Liver (tissue), 8 donors: ENCODE measurements at regions not wholly inside any gene's neighbourhood (a gene's known extent, or its start where the extent isn't known, plus 50 kb on each side); places are given as distances from the start of the nearest gene placed in this dataset.
A peak's percentile ranks its signal among the peaks of the same experiment; 100 is the strongest.
"Not testable (repeated sequence)": the region's sequence is repeated elsewhere in the genome, so short reads cannot be mapped to it uniquely, and the experiment has no call there.

Experiments
- DNase-seq: peaks from one replicate; pipeline ENCODE4 v3.0.0-alpha.2; 2017; ENCODE audit warnings: low spot score
- H3K27ac ChIP-seq, 2 donors: one replicate each; pipeline ENCODE4 v1.7.0; 2013; ENCODE audit warnings: inconsistent platforms in 2 of 2, low read length in 2 of 2, control low read depth in 1 of 2, low read depth in 1 of 2, mild to moderate bottlenecking in 1 of 2
- H3K27me3 ChIP-seq, 4 donors: one replicate each; pipeline versions ENCODE4 v1.6.1 to v1.7.0; 2013; ENCODE audit warnings: low read length in 3 of 4, inconsistent platforms in 1 of 4, mild to moderate bottlenecking in 1 of 4, moderate library complexity in 1 of 4; ENCODE audit not compliant: control insufficient read depth in 4 of 4, insufficient read depth in 4 of 4
- H3K36me3 ChIP-seq, 4 donors: one replicate each; pipeline versions ENCODE4 v1.6.1 to v1.7.0; 2013; ENCODE audit warnings: low read length in 3 of 4, mild to moderate bottlenecking in 3 of 4, low read depth in 1 of 4, moderate library complexity in 1 of 4; ENCODE audit not compliant: control insufficient read depth in 4 of 4, insufficient read depth in 3 of 4
- H3K4me1 ChIP-seq, 4 donors: one replicate each; pipeline versions ENCODE4 v1.6.1 to v1.7.0; 2013; ENCODE audit warnings: low read length in 3 of 4, mild to moderate bottlenecking in 3 of 4, moderate library complexity in 1 of 4; ENCODE audit not compliant: control insufficient read depth in 4 of 4, insufficient read depth in 4 of 4
- H3K4me3 ChIP-seq, 3 donors: one replicate each; pipeline versions ENCODE4 v1.6.1 to v1.7.0; 2013; ENCODE audit warnings: low read length in 3 of 3, control low read depth in 1 of 3, low read depth in 1 of 3, mild to moderate bottlenecking in 1 of 3
- H3K9ac ChIP-seq, 2 donors: one replicate each; pipeline ENCODE4 v1.7.0; 2013; ENCODE audit warnings: low read length in 2 of 2, mild to moderate bottlenecking in 2 of 2, moderate library complexity in 2 of 2, control low read depth in 1 of 2, low read depth in 1 of 2
- H3K9me3 ChIP-seq, 4 donors: one replicate each; pipeline versions ENCODE4 v1.6.1 to v1.7.0; 2013; ENCODE audit warnings: low read length in 3 of 4; ENCODE audit not compliant: control insufficient read depth in 4 of 4
- FOXA1 ChIP-seq: IDR thresholded peaks from 2 replicates; pipeline ENCODE4 v1.6.1; 2016; ENCODE audit warnings: antibody characterized with exemption
- HNF4A ChIP-seq, 2 donors: conservative IDR thresholded peaks; 2 replicates each; pipeline ENCODE4 v1.6.1; 2016; ENCODE audit warnings: antibody characterized with exemption in 2 of 2, mild to moderate bottlenecking in 2 of 2
- HNF4G ChIP-seq: IDR thresholded peaks from 2 replicates; pipeline ENCODE4 v1.6.1; 2016; ENCODE audit warnings: antibody characterized with exemption
- MAX ChIP-seq: IDR thresholded peaks from 2 replicates; pipeline ENCODE4 v1.6.1; 2016; ENCODE audit warnings: antibody characterized with exemption
- NR2F2 ChIP-seq: IDR thresholded peaks from 2 replicates; pipeline ENCODE4 v1.6.1; 2016; ENCODE audit warnings: antibody characterized with exemption
- RAD21 ChIP-seq, 2 donors: IDR thresholded peaks; 2 replicates each; pipeline ENCODE4 v1.6.1; 2016; ENCODE audit warnings: antibody characterized with exemption in 2 of 2, mild to moderate bottlenecking in 2 of 2
- RXRA ChIP-seq, 2 donors: IDR thresholded peaks; 2 replicates each; pipeline ENCODE4 v1.6.1; 2017 to 2018; ENCODE audit warnings: antibody characterized with exemption in 2 of 2, mild to moderate bottlenecking in 1 of 2
- SP1 ChIP-seq: IDR thresholded peaks from 2 replicates; pipeline ENCODE4 v1.6.1; 2018; ENCODE audit warnings: antibody characterized with exemption, mild to moderate bottlenecking
- YY1 ChIP-seq: IDR thresholded peaks from 2 replicates; pipeline ENCODE4 v1.6.1; 2016; ENCODE audit warnings: antibody characterized with exemption, mild to moderate bottlenecking
- WGBS: extraction: QIAGEN DNeasy Blood & Tissue Kit; methylation state at CpG from one replicate; pipeline ENCODE4 v1.1.7; 2013; 5-methylcytosine and 5-hydroxymethylcytosine counted together
- TF ChIP-seq, protein P1 (sequence below): IDR thresholded peaks from 2 replicates; pipeline ENCODE4 v1.6.1; 2016; ENCODE audit warnings: antibody characterized with exemption, mild to moderate bottlenecking
- TF ChIP-seq, protein P2 (sequence below): fragments of 150-350 bp; IDR thresholded peaks from 2 replicates; pipeline ENCODE4 v1.5.1; 2017; ENCODE audit warnings: improper control_type of control experiment, low read depth, low read length; ENCODE audit not compliant: missing input control
- donor health status: healthy.
- donor health status: healthy.
- donor health status: healthy.
- donor health status: healthy.
- donor health status: healthy.

DNA sequence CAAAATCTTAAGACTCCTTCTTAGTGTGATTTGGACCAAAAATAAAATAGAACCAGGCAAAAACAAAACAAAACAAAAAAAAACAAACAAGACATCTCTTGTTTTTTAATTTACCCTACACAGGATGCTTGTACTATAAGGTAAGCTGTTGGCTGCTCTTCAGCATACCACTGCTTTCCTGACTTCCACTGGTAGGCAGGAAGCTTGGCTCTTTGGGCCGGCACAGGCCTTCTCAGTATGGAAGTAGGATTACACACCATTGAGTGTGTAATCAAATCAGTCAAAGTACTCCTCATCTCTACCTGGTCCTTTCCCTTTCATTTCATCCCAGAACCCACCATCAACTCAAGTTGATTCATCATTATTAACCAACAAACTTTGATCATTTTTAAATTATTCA is 61.9 kb upstream of the RGS1 start:
- no peak for DNase-seq
- Histone ChIP-seq H3K4me1 (no peaks in the 10 kb centered on the region), H3K4me3 (no peak overlapping the region), H3K27me3 (no peaks in the 10 kb centered on the region), H3K36me3 (no peaks in the 10 kb centered on the region), H3K9ac (no peak overlapping the region), H3K27ac (no peak overlapping the region), H3K9me3 (no peaks in the 10 kb centered on the region)
- TF ChIP-seq FOXA1 (no peak), NR2F2 (no peak), MAX (no peak), HNF4G (no peak), SP1 (no peak), YY1 (no peak), RXRA (IDR thresholded peaks at IDR 0.05) (no peak), HNF4A (conservative IDR thresholded peaks at IDR 0.05) (no peak)
- TF ChIP-seq, protein P1, sequence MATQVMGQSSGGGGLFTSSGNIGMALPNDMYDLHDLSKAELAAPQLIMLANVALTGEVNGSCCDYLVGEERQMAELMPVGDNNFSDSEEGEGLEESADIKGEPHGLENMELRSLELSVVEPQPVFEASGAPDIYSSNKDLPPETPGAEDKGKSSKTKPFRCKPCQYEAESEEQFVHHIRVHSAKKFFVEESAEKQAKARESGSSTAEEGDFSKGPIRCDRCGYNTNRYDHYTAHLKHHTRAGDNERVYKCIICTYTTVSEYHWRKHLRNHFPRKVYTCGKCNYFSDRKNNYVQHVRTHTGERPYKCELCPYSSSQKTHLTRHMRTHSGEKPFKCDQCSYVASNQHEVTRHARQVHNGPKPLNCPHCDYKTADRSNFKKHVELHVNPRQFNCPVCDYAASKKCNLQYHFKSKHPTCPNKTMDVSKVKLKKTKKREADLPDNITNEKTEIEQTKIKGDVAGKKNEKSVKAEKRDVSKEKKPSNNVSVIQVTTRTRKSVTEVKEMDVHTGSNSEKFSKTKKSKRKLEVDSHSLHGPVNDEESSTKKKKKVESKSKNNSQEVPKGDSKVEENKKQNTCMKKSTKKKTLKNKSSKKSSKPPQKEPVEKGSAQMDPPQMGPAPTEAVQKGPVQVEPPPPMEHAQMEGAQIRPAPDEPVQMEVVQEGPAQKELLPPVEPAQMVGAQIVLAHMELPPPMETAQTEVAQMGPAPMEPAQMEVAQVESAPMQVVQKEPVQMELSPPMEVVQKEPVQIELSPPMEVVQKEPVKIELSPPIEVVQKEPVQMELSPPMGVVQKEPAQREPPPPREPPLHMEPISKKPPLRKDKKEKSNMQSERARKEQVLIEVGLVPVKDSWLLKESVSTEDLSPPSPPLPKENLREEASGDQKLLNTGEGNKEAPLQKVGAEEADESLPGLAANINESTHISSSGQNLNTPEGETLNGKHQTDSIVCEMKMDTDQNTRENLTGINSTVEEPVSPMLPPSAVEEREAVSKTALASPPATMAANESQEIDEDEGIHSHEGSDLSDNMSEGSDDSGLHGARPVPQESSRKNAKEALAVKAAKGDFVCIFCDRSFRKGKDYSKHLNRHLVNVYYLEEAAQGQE: no peak
- TF ChIP-seq, protein P2, sequence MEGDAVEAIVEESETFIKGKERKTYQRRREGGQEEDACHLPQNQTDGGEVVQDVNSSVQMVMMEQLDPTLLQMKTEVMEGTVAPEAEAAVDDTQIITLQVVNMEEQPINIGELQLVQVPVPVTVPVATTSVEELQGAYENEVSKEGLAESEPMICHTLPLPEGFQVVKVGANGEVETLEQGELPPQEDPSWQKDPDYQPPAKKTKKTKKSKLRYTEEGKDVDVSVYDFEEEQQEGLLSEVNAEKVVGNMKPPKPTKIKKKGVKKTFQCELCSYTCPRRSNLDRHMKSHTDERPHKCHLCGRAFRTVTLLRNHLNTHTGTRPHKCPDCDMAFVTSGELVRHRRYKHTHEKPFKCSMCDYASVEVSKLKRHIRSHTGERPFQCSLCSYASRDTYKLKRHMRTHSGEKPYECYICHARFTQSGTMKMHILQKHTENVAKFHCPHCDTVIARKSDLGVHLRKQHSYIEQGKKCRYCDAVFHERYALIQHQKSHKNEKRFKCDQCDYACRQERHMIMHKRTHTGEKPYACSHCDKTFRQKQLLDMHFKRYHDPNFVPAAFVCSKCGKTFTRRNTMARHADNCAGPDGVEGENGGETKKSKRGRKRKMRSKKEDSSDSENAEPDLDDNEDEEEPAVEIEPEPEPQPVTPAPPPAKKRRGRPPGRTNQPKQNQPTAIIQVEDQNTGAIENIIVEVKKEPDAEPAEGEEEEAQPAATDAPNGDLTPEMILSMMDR: no peak
- WGBS: 84% methylated on average over 1 of the region's 1 CpG

DNA sequence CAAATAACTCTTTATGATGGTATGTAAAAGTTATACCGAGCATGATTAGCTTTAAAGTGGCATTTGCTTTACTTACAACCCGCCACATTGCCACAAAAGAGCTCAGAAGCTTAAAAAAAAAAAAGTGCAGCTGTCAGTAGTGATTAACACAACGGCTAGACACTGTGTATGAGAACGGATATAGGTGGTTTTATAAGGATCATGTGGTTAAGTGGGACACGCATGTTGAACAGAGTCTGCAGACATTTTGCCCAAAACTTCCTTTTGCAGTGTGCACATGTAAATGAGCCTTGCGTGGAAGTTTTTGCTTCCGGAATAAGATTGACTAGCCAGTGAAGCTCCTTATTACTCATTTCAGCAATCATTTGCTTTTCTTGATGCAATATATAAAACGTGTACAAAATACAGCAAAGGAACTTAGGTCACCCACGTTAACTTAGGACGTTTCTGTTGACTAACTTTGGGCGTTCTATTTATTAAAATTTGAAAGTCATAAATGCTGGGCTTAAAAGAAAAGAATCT is 58.7 kb upstream of the RGS1 start:
- Histone ChIP-seq H3K27me3 (no peaks in the 10 kb centered on the region), H3K4me3 (no peak overlapping the region), H3K36me3 (no peaks in the 10 kb centered on the region), H3K4me1 (no peaks in the 10 kb centered on the region), H3K9ac (no peak overlapping the region), H3K9me3 (no peaks in the 10 kb centered on the region), H3K27ac (no peak overlapping the region)
- TF ChIP-seq RAD21 (IDR thresholded peaks at IDR 0.05): peak in 1 of 2 donors; percentile 25
- peak; percentile 17 for TF ChIP-seq YY1
- TF ChIP-seq, protein P1: peak; percentile 18
- TF ChIP-seq RXRA (IDR thresholded peaks at IDR 0.05): no peak
- peak; percentile 38 for TF ChIP-seq MAX
- no peak for DNase-seq
- WGBS: 62% methylated on average over 11 of the region's 11 CpGs

DNA sequence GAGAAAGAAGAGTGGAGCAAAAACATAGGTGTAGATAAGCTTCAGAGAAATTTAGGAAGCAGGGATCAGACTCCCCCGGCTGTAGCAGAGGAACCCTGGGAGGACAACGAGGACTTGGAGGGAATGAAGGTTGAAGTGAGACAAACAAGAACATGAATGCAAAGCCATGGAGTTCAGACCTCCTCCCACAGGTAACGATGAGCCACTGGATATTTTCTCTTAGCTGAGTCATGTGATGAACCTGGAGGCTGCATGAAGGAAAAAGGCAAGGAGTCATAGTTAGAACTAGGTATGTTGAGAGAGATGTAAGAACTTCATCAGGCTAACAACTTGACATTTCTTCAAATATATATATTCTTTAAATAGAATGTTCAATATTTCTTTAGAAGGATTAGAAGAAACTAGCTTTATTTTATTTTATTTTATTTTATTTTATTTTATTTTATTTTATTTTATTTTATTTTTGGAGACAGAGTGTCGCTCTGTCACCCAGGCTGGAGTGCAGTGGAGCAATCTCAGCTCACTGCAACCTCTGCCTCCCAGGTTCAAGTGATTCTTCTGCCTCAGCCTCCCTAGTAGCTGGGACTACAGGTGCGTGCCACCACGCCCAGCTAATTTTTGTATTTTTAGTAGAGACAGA is 57.7 kb upstream of the RGS1 start:
- H3K27me3 ChIP-seq, DNase-seq, H3K27ac ChIP-seq, H3K4me1 ChIP-seq, H3K4me3 ChIP-seq, H3K36me3 ChIP-seq, H3K9ac ChIP-seq, H3K9me3 ChIP-seq: not testable (repeated sequence)
- WGBS: 88% methylated on average over 6 of the region's 6 CpGs
